GM12891 (cell line): ENCODE measurements at regions not wholly inside any gene's neighbourhood (a gene's known extent, or its start where the extent isn't known, plus 50 kb on each side); places are given as distances from the start of the nearest gene placed in this dataset.

ENCODE experiments used
- POLR2A ChIP-seq: IDR thresholded peaks from 2 replicates; pipeline ENCODE4 v1.6.1; 2011; ENCODE audit warnings: low read depth, low read length, control low read depth
- POLR2AphosphoS5 ChIP-seq: IDR thresholded peaks from 2 replicates; pipeline ENCODE4 v1.6.1; 2011; ENCODE audit warnings: low read depth, low read length, control low read depth

DNA sequence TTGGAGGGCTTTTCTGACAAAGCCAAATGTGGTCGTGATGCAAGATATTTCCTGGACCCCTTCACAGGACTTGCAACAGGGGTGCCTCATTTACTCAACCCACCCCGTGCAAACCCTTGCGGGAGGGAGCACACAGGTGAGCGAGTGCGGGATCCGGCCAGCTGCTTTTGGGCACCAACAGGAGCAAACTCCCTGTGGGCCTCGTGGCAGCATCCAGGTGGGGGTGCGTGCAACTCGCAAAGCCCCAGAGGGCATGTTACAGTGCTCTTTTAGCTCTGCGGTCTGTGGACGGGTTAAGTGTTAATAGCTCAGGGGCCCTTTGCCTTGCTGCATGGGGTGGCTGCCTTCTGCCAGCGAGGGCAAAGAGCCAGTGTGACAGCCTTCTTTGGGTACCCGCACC lies 707.6 kb upstream of the MDGA2 start:
- no peak for TF ChIP-seq POLR2AphosphoS5
- TF ChIP-seq POLR2A: no peak
